CD4-positive, CD25-positive, alpha-beta regulatory T cell (primary cell): ENCODE measurements at regions not wholly inside any gene's neighbourhood (a gene's known extent, or its start where the extent isn't known, plus 50 kb on each side); places are given as distances from the start of the nearest gene placed in this dataset.
A peak's percentile ranks its signal among the peaks of the same experiment; 100 is the strongest.

Experiments
- ATAC-seq, 2 donors: fragments of 150-1000 bp; cut with Tn5 transposase; one replicate each; pipeline ENCODE4 v1.10.0; 2021; ENCODE audit warnings: low read depth in 2 of 2, moderate number of reproducible peaks in 2 of 2, moderate library complexity in 1 of 2
- DNase-seq, 3 donors: peaks; one replicate each; pipeline versions ENCODE4 v3.0.0 to v3.0.0-alpha.2; 2012 to 2022; ENCODE audit warnings: mixed read lengths in 1 of 3
- H3K27ac ChIP-seq: one replicate; pipeline ENCODE4 v1.7.0; 2013; ENCODE audit warnings: mild to moderate bottlenecking, low read length; ENCODE audit not compliant: insufficient read depth, poor library complexity, severe bottlenecking
- H3K27me3 ChIP-seq: one replicate; pipeline ENCODE4 v1.7.0; 2013; ENCODE audit warnings: low read length; ENCODE audit not compliant: control insufficient read depth, insufficient read depth
- H3K36me3 ChIP-seq: one replicate; pipeline ENCODE4 v1.7.0; 2013; ENCODE audit warnings: mild to moderate bottlenecking, low read length, moderate library complexity; ENCODE audit not compliant: control insufficient read depth, insufficient read depth
- H3K4me1 ChIP-seq: 2 replicates; pipeline ENCODE4 v1.7.0; 2013; ENCODE audit warnings: mild to moderate bottlenecking, low read length; ENCODE audit not compliant: insufficient read depth, control insufficient read depth, poor library complexity, severe bottlenecking
- H3K4me3 ChIP-seq: one replicate; pipeline ENCODE4 v1.7.0; 2013; ENCODE audit warnings: low read depth, mild to moderate bottlenecking, low read length, moderate library complexity
- H3K9me3 ChIP-seq, 2 experiments: 1 replicate in 1 of 2; 2 replicates in 1 of 2; pipeline ENCODE4 v1.7.0; 2013; ENCODE audit warnings: low read length in 2 of 2, mild to moderate bottlenecking in 1 of 2, moderate library complexity in 1 of 2; ENCODE audit not compliant: control insufficient read depth in 2 of 2
- H3K27ac Mint-ChIP-seq, 3 donors: one replicate each; pipeline ENCODE4 v1.8.0; 2020 to 2022; ENCODE audit warnings: mild to moderate bottlenecking in 3 of 3, mixed read lengths in 3 of 3, moderate library complexity in 2 of 3
- H3K27me3 Mint-ChIP-seq: one replicate; pipeline ENCODE4 v1.8.0; 2022; ENCODE audit warnings: mild to moderate bottlenecking, mixed read lengths
- H3K36me3 Mint-ChIP-seq: one replicate; pipeline ENCODE4 v1.8.0; 2020; ENCODE audit warnings: mixed read lengths
- H3K4me1 Mint-ChIP-seq, 4 donors: one replicate each; pipeline ENCODE4 v1.8.0; 2020 to 2022; ENCODE audit warnings: mixed read lengths in 4 of 4, mild to moderate bottlenecking in 1 of 4
- H3K4me3 Mint-ChIP-seq, 4 donors: one replicate each; pipeline ENCODE4 v1.8.0; 2020 to 2022; ENCODE audit warnings: mild to moderate bottlenecking in 4 of 4, mixed read lengths in 4 of 4, moderate library complexity in 3 of 4
- H3K9me3 Mint-ChIP-seq, 7 donors: one replicate each; pipeline ENCODE4 v1.8.0; 2020 to 2022; ENCODE audit warnings: mixed read lengths in 7 of 7, mild to moderate bottlenecking in 3 of 7, moderate library complexity in 2 of 7

- Mint-ChIP-seq H3K36me3 (no peaks in the 10 kb centered on the region), H3K9me3 (peaks cover 0 to 2% (median 0%) of the 10 kb centered on the region in 7 donors), H3K4me1 (peaks cover 10 to 27% (median 22%) of the 10 kb centered on the region in 4 donors), H3K27me3 (no peaks in the 10 kb centered on the region), H3K4me3 (no peak overlapping the region), H3K27ac (peak overlapping the region in 1 of 3 donors; percentile 57)
- Histone ChIP-seq H3K4me3 (no peak overlapping the region), H3K4me1 (peaks cover 21% of the 10 kb centered on the region), H3K27me3 (no peaks in the 10 kb centered on the region), H3K36me3 (no peaks in the 10 kb centered on the region), H3K9me3 (no peaks in the 10 kb centered on the region), H3K27ac (no peak overlapping the region)
- DNase-seq (no peak), ATAC-seq (no peak)
Measured at GRCh38 chr6:105748737-105749161, 337.4 kb upstream of the PRDM1 start.

DNA sequence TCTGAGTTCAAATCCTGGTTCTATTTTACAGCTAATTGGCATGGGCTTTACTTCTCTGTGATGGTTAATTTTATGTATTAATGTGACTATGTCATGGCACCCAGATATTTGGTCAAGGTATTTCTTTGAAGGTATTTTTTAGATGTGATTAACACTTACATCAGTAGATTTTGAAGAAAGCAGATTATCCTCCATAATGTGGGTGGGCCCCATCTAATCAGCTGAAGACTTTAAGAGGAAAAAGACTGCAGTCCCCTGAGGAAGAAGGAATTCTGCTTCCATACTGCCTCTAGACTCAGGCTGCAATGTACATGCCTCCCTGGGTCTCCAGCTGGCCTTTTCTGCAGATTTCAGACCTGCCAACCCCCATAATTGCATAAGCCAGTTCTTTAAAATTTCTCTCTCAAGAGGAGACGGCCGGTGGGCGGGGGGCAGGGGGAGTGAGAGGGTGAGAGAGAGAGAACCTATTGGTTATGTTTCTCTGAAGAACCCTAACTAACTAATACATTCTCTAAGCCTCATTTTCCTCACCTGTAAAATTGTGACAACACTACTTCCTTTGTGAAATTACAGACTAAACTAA, 338.2 kb upstream of the PRDM1 start:
- H3K4me1 ChIP-seq, result peaks cover 21% of the 10 kb centered on the region
- Mint-ChIP-seq H3K4me3 (no peak overlapping the region), H3K36me3 (no peaks in the 10 kb centered on the region), H3K27ac (no peak overlapping the region), H3K4me1 (peaks cover 10 to 27% (median 22%) of the 10 kb centered on the region in 4 donors), H3K27me3 (no peaks in the 10 kb centered on the region), H3K9me3 (peaks cover 0 to 2% (median 0%) of the 10 kb centered on the region in 7 donors)
- no peak overlapping the region for H3K4me3 ChIP-seq
- no peaks in the 10 kb centered on the region for H3K9me3 ChIP-seq
- H3K27me3 ChIP-seq, result no peaks in the 10 kb centered on the region
- no peak overlapping the region for H3K27ac ChIP-seq
- H3K36me3 ChIP-seq, result no peaks in the 10 kb centered on the region
- no peak for DNase-seq
- no peak for ATAC-seq

DNA sequence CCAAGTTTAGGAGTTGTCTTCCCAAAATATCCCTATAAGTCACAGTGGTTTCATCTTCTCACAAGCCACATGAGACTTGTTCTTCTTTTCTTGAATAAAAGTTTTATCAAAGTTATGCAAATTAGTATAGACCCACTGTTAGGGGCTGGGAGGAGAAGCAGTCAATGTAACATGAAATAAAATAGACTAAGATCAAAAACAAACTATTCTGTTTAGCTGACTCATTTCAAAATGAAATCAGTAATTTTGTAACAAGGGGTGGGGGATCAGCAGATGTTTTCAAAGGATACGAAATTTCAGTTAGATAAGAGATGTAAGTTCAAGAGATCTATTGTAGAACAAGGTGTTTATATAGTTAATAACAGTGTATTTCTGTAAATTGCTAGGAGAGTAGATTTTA, 339.6 kb upstream of the PRDM1 start:
- no peaks in the 10 kb centered on the region for H3K27me3 Mint-ChIP-seq
- no peaks in the 10 kb centered on the region for H3K9me3 Mint-ChIP-seq
- no peak for ATAC-seq
- DNase-seq, result peak in 1 of 3 donors; percentile 71
- Histone ChIP-seq H3K27ac (no peak overlapping the region), H3K4me1 (peaks cover 21% of the 10 kb centered on the region), H3K9me3 (no peaks in the 10 kb centered on the region), H3K27me3 (no peaks in the 10 kb centered on the region), H3K36me3 (no peaks in the 10 kb centered on the region), H3K4me3 (no peak overlapping the region)
- peak overlapping the region in 2 of 3 donors; percentile 6 to 68 for H3K27ac Mint-ChIP-seq
- H3K36me3 Mint-ChIP-seq, result no peaks in the 10 kb centered on the region
- no peak overlapping the region for H3K4me3 Mint-ChIP-seq
- peaks cover 10 to 27% (median 22%) of the 10 kb centered on the region in 4 donors for H3K4me1 Mint-ChIP-seq

GRCh38 chr6:105746130-105746505, 340.0 kb upstream of the PRDM1 start:
- H3K27ac ChIP-seq, result no peak overlapping the region
- Mint-ChIP-seq H3K36me3 (no peaks in the 10 kb centered on the region), H3K27me3 (no peaks in the 10 kb centered on the region), H3K4me1 (peaks cover 10 to 27% (median 22%) of the 10 kb centered on the region in 4 donors), H3K27ac (peak overlapping the region in 2 of 3 donors; percentile 6 to 68), H3K4me3 (no peak overlapping the region), H3K9me3 (no peaks in the 10 kb centered on the region)
- H3K4me3 ChIP-seq, result no peak overlapping the region
- DNase-seq (no peak), ATAC-seq (no peak)
- peaks cover 21% of the 10 kb centered on the region for H3K4me1 ChIP-seq
- no peaks in the 10 kb centered on the region for H3K9me3 ChIP-seq
- no peaks in the 10 kb centered on the region for H3K27me3 ChIP-seq
- H3K36me3 ChIP-seq, result no peaks in the 10 kb centered on the region

DNA sequence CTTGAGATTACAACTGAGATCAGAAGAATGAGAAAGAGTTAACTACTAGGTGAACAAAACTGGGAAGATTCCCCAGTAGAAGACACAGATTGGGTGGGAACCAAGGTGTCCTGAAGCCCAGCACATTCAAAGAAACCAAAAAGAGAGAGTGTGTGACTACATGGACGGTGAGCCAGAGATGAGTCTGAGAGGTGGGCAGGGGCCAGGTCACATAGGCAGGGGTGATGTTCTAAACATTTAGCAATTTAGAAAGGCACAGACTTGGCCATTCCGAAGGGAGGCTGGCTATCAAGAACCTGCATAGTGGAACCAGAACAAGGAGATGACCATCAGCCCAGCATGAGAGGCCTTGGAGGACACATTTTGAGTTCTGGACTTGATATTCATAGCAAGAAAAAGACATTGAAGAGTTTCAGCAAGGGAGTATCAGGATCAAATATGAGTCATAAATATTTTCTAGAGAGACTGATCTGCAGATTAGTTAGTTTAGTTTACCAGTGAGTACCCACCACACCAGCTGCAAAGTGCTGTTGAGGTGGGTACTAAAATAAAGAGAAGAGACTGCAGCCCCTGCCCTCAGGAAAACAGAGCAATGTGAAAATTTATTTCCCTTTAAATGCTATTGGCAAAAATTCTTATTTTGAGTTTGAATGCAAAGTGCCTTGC, 340.5 kb upstream of the PRDM1 start:
- DNase-seq (peak in 1 of 3 donors; percentile 28), ATAC-seq (no peak)
- H3K36me3 ChIP-seq, result no peaks in the 10 kb centered on the region
- Mint-ChIP-seq H3K4me3 (no peak overlapping the region), H3K9me3 (no peaks in the 10 kb centered on the region), H3K4me1 (peaks cover 10 to 27% (median 22%) of the 10 kb centered on the region in 4 donors), H3K27me3 (no peaks in the 10 kb centered on the region), H3K27ac (peak overlapping the region; percentile 5 to 89 (median 60)), H3K36me3 (no peaks in the 10 kb centered on the region)
- no peak overlapping the region for H3K27ac ChIP-seq
- no peak overlapping the region for H3K4me3 ChIP-seq
- peaks cover 21% of the 10 kb centered on the region for H3K4me1 ChIP-seq
- H3K27me3 ChIP-seq, result no peaks in the 10 kb centered on the region
- no peaks in the 10 kb centered on the region for H3K9me3 ChIP-seq

DNA sequence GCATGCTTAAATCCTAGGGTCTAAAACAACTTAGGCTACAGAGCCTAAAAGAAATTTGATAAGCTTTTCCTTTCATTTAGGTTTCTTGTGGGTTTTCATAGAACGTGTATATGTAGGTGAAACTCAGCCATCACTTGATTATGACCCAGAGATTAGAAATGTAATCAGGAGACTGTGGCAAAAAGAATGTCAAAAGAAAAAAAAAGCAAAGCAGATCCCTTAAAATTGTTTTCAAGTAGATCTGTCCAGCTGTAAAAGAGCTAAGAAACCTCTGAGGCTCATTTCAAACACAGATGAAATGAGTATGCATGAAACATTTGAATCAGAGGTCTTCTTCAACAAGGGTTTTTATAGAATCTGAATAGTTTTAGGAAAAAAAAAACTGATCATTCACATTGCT, 341.3 kb upstream of the PRDM1 start:
- Mint-ChIP-seq H3K4me3 (peak overlapping the region in 2 of 4 donors; percentile 3 to 62), H3K27me3 (no peaks in the 10 kb centered on the region), H3K36me3 (no peaks in the 10 kb centered on the region), H3K27ac (peak overlapping the region in 2 of 3 donors; percentile 38 to 47), H3K4me1 (peaks cover 10 to 27% (median 22%) of the 10 kb centered on the region in 4 donors), H3K9me3 (no peaks in the 10 kb centered on the region)
- ATAC-seq (no peak), DNase-seq (peak in 1 of 3 donors; percentile 40)
- Histone ChIP-seq H3K4me1 (peaks cover 21% of the 10 kb centered on the region), H3K4me3 (peak overlapping the region; percentile 45), H3K27me3 (no peaks in the 10 kb centered on the region), H3K36me3 (no peaks in the 10 kb centered on the region), H3K9me3 (no peaks in the 10 kb centered on the region), H3K27ac (no peak overlapping the region)

GRCh38 chr6:105740946-105741645, 338.2 kb upstream of the PREP start:
- H3K27me3 Mint-ChIP-seq, result no peaks in the 10 kb centered on the region
- H3K4me1 ChIP-seq, result peaks cover 18% of the 10 kb centered on the region
- peaks cover 15 to 40% (median 27%) of the 10 kb centered on the region in 4 donors for H3K4me1 Mint-ChIP-seq

More at GRCh38 chr6:105740946-105741645, 338.2 kb upstream of the PREP start:
- ATAC-seq (no peak), DNase-seq (no peak)
- Mint-ChIP-seq H3K27ac (no peak overlapping the region), H3K4me3 (no peak overlapping the region), H3K9me3 (peaks cover 0 to 2% (median 0%) of the 10 kb centered on the region in 7 donors), H3K36me3 (no peaks in the 10 kb centered on the region)
- no peak overlapping the region for H3K27ac ChIP-seq
- H3K9me3 ChIP-seq, result no peaks in the 10 kb centered on the region
- H3K27me3 ChIP-seq, result no peaks in the 10 kb centered on the region
- no peaks in the 10 kb centered on the region for H3K36me3 ChIP-seq
- H3K4me3 ChIP-seq, result no peak overlapping the region
